Amniotic epithelial cell (primary cell): ENCODE measurements at regions not wholly inside any gene's neighbourhood (a gene's known extent, or its start where the extent isn't known, plus 50 kb on each side); places are given as distances from the start of the nearest gene placed in this dataset.

Experiments
- DNase-seq: peaks from one replicate; pipeline ENCODE4 v3.0.0-alpha.2; 2010; ENCODE audit warnings: low read depth

DNA sequence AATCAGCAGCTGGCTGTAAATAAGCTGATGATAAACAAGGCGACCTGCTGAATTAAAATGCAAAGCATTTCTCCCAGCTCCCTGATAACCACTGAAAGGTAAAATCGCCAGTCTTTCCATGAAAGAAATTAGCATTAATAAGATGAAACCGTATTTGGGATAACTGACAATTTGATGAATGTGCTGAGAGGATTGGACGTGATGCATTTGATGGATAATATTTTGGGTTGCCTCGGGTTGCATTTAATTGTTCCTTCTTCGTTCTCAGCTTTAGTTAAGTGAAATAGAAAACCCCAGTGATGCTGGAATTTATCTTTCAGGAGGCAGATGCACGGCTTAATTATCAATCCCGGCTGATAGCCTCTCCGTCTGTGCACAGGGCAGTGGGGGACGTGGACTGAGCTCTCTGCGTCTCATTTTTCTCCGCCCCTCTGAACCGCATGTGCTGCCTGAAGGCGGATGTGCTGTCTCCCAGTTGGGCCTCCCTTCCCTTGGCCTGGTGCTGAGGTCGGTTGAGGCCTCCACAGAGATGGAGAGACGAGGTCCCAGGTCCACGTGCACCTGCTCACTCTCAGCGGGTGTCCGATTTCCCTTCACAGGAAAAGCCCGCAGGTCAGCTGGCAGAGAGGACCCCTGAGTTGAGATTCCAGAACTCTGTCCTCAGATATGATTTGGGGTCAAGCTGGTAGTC, 846.2 kb downstream of the BRD1 start:
- DNase-seq, result no peak

GRCh38 chr22:48980918-48981317, 846.8 kb downstream of the BRD1 start:
- DNase-seq, result no peak

DNA sequence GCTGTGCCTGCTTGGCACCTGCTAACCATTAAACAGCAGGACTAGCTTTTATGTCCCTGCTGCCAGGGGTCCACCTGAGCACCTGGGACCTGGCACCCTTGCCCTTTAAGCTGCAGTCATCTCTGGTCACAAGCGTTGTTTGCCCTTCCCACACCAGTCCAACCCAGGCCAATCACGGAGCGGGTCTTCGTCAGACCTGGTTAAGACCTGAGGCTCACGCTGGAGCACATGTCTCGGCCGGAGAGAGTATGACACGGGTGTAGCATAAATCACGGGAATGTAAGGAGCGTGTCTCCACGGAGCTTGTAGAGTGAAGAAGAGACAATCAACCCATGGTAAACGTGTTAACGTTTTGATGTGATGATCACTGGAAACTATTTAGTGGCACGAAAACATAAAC, 847.3 kb downstream of the BRD1 start:
- DNase-seq, result no peak

- DNase-seq, result no peak
Measured at GRCh38 chr22:48979482-48979881, 848.2 kb downstream of the BRD1 start.

DNA sequence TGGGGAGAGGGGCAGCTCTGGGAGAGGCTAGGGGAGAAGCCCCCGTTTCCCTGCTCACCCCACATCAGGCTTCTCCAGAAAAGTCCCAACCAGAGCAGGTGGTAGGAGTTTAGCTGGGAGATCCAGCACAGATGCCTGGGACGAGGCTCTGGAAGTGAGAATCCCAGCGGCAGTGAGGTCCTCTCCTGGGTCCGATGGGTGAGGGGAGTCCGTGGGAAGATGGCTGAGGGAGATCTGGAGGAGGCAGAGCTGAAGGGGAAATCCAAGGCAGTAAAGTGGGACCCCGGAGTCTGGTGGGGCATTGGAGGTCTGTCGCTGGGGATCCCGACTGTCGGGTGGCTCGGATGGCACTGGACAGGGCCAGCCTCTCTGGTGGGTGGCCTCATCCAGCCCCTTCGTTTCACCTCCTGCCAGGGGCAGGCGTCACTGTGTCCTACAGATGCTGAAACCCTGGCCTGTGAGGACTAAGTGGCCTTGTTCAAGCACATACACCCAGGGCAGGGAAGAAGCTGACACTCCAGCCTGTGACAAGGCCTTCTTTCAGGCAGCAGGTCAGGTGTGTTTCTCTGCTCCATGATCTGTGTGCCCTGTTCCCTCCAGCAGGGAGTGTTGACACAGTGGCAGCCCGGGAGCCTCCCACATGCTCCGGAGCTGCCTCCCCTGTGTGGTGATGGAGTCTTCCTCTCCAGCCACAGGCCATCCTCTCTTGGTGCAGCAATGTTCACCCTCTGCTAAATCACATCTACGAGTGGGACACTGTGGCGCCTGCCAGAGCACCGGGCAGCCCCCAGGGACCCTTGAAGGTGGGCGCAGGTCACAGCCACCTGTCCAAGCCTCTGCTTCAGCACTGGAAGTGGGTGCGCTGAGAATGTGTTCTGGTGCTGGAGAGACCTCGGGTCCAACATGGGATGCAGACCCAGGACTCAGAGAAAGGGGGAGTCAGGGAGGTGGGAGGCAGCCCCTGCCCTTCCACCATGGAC, 850.8 kb downstream of the BRD1 start:
- no peak for DNase-seq

DNA sequence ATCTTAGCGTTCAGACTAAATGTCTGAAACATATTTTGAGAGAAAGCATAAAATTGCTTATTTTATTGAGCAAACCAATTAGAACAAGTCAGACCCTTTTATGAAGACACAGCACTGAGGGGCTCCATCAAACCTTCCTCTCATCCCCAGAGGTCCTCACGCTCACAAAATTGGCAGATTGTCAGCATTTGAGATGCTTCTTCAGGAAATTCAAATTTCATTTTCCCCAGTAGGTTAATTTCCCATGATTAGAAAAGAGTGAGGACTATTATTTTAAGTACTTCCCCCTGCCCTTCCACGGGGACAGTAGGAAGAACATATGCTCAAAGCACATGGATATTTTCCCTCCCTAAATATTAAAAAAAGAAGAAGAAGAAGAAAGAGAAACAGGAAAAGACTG, 851.8 kb downstream of the BRD1 start:
- DNase-seq, result no peak

- DNase-seq, result no peak
Measured at GRCh38 chr22:48975316-48975741, 852.3 kb downstream of the BRD1 start.

GRCh38 chr22:48974443-48975315, 853.0 kb downstream of the BRD1 start:
- no peak for DNase-seq

- DNase-seq, result no peak
Measured at GRCh38 chr22:48973694-48974041, 854.0 kb downstream of the BRD1 start.

DNA sequence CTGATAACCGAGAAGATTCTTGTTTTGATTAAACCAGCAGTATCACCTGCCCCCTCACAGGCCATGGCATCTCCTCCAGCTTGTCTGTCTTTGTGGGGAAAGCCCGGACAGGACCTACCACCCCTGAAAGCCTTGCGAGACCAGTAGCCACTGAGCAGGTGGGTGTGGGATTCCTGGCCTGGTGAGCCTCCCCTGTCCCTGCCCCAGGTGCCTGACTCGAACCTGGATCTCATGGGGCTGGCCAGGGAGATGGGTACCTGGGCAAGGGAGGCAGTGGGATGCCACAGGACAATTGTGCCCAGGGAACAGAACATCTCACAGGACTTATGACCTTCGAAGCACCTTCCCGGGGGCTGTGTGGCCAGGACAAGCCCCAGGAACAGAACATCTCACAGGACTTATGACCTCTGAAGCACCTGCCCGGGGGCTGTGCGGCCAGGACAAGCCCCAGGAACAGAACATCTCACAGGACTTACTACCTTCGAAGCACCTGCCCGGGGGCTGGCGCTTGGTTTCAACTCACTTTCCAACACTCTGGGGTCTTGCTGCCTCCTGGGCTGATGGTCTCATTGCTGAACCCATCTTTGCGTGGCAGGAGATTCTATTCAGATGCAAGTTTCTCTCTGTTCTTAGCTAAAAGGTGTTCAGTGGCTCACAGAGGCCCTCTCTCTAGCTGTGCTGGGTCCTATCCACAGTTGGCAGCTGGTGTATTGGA, 854.5 kb downstream of the BRD1 start:
- DNase-seq, result no peak

GRCh38 chr22:48968201-48968959, 859.3 kb downstream of the BRD1 start:
- no peak for DNase-seq

DNA sequence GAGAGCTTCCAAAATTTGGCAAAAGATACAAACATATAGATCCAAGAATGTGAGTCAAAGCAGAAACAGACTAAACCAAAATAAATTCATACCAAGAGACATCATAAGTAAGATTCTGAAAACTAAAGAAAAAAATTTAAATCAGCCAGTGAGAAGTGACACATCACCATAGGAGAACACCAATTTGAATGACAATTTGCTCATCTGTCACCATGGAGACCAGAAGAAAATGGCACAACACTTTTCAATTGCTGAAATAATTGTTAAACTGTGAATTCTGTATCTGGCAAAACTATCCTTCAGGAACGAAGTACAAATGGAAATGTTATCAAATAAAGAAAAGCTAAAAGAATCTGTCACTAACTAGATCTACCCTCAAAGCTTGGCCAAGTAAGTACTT, 864.3 kb downstream of the BRD1 start:
- DNase-seq, result no peak

- no peak for DNase-seq
Measured at GRCh38 chr22:48961705-48962104, 866.0 kb downstream of the BRD1 start.

- DNase-seq, result no peak
Measured at GRCh38 chr22:48960980-48961660, 866.6 kb downstream of the BRD1 start.

DNA sequence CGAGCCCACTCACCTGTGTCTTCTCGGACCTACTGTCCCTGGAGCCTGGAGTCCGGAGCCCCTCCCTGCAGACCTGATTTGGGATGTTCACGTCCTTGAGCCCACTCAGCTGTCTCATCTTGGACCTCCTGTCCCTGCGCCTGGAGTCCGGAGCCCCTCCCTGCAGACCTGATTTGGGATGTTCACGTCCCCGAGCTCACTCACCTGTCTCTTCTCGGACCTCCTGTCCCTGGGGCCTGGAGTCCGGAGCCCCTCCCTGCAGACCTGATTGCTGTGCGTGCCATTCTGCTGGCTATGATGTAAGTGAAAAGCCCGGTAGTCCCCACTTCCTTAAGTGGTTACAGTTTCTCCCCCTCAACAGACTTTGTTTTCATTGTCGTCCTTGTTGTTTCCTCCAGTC, 867.1 kb downstream of the BRD1 start:
- DNase-seq, result no peak

DNA sequence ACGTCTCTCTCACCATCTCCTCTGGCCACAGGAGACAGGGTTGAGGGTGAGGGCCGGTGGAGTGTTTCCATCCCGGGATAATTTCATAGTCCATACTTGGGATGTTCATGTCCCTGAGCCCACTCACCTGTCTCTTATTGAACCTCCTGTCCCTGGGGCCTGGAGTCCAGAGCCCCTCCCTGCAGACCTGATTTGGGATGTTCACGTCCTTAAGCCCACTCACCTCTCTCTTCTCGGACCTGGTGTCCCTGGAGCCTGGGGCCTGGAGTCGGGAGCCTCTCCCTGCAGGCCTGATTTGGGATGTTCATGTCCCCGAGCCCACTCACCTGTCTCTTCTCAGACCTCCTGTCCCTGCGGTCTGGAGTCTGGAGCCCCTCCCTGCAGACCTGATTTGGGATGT, 868.2 kb downstream of the BRD1 start:
- DNase-seq, result no peak

DNA sequence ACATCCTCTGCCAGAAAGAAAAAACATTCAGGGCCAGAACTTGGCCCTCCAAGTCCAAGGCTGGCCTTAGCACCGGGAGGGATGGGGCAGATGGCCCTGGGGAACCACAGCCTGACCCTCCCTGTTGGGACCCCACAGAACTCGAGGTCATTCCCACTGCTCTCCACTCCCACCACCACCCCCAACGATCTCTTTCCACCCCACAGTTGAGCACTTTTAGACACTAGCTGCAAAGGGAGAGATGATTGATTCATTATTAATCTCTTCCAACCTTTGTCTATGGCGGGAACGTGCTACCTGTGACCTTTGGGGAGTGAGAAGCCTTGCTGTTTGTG, 869.7 kb downstream of the BRD1 start:
- no peak for DNase-seq

GRCh38 chr22:48957311-48957986, 870.2 kb downstream of the BRD1 start:
- no peak for DNase-seq

- no peak for DNase-seq
Measured at GRCh38 chr22:48955351-48956311, 872.0 kb downstream of the BRD1 start.
